ENCODE measurements at regions not wholly inside any gene's neighbourhood (a gene's known extent, or its start where the extent isn't known, plus 50 kb on each side); places are given as distances from the start of the nearest gene placed in this dataset.

DNA sequence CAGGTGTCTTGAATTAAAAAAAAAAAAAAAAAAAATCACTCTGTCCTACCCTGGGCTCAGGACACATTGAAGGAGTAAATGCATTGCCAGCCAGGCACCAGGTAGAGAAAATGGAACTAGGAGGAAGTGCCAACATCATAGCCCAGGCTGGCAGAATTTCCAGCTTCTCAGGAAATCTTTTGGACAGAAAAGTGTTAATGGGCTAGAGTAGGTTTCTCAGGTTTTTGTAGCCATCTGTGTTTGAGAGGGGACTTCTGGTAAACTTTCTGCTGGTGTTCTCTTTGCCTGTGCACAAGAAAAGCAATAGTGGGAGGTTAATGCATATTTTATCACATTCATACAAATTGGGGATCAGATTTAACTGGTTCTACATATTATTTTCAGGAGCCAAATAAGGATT is 678.3 kb upstream of the NRSN1 start:
- TF ChIP-seq FOS (IDR thresholded peaks at IDR 0.05; ENCODE audit: low read depth, low read length) (no peak), RFX5 (IDR thresholded peaks at IDR 0.05; ENCODE audit: low read depth, low read length) (no peak), CTCF (conservative IDR thresholded peaks at IDR 0.05; ENCODE audit: low read depth, low read length) (no peak)
- H3K4me3 ChIP-seq (ENCODE audit: insufficient read depth, low read depth, low read length), result no peak overlapping the region
- H4K5ac ChIP-seq (ENCODE audit: low read depth, low read length), result no peak overlapping the region
- BruUV-seq (replicated peaks), result no TSS peak
- intact Hi-C loops (cut with micrococcal nuclease) (loop anchor here (2.0 to 10.0 kb wide), 9 partner anchors 273 to 1851 kb away; no protein-coding TSS in a partner anchor), dilution Hi-C loops (cut with HindIII; ENCODE audit: low sequenced_read_pairs, unreplicated experiment) (no loop called here), in situ Hi-C loops (cut with MboI; ENCODE audit: low sequenced_read_pairs) (loop anchor here (10.0 to 25.0 kb wide), 2 partner anchors 1510 to 1863 kb away; no protein-coding TSS in a partner anchor)
- DNase-seq (no peak), ATAC-seq (ENCODE audit: low read depth) (no peak)
- H2AFZ ChIP-seq (replicated peaks; ENCODE audit: low read length, poor library complexity), result no peak overlapping the region
- H3K9ac ChIP-seq (ENCODE audit: low read depth, low read length), result no peak overlapping the region
- no peak overlapping the region for H2BK15ac ChIP-seq (ENCODE audit: low read depth, low read length)
- H3K4me2 ChIP-seq (ENCODE audit: low read depth, low read length), result no peak overlapping the region
- no peak overlapping the region for H3K56ac ChIP-seq (ENCODE audit: extremely low read depth, insufficient read depth, low read length)
- no peak overlapping the region for H2BK20ac ChIP-seq (ENCODE audit: low read depth, low read length)
- H2AK9ac ChIP-seq (replicated peaks; ENCODE audit: low read depth, low read length, poor library complexity), result no peak overlapping the region
- H3K14ac ChIP-seq (replicated peaks; ENCODE audit: low read depth, low read length), result no peak overlapping the region
- H3K79me1 ChIP-seq (ENCODE audit: low read depth in 1 of 2, low read length in 2 of 2), result no peaks in the 10 kb centered on the region
- H3K9me1 ChIP-seq (ENCODE audit: insufficient read depth, low read length), result no peaks in the 10 kb centered on the region
- no peak overlapping the region for H2BK5ac ChIP-seq (ENCODE audit: low read depth, low read length, poor library complexity, severe bottlenecking)
- H3K9me3 ChIP-seq (ENCODE audit: control insufficient read depth, insufficient read depth, low read length), result no peaks in the 10 kb centered on the region
- H4K91ac ChIP-seq (ENCODE audit: insufficient read depth, low read depth, low read length), result no peak overlapping the region
- POLR2A ChIA-PET (ENCODE audit: unreplicated experiment), result no interaction called here
- H3K27me3 ChIP-seq (ENCODE audit: control insufficient read depth, insufficient read depth, low read length), result no peaks in the 10 kb centered on the region
- no peak overlapping the region for H3K23ac ChIP-seq (ENCODE audit: low read depth, low read length)
- H3K36me3 ChIP-seq (ENCODE audit: control insufficient read depth, insufficient read depth, low read length), result no peaks in the 10 kb centered on the region
- no peak overlapping the region for H3K4ac ChIP-seq (ENCODE audit: low read depth, low read length)
- no peak overlapping the region for H4K8ac ChIP-seq (ENCODE audit: low read depth in 2 of 2, low read length in 2 of 2)
- H3K27ac ChIP-seq (ENCODE audit: insufficient read depth, low read length), result no peak overlapping the region
- no peak overlapping the region for H2AK5ac ChIP-seq (ENCODE audit: low read depth, low read length)
- no peaks in the 10 kb centered on the region for H4K20me1 ChIP-seq (ENCODE audit: insufficient read depth, low read length)
- no peaks in the 10 kb centered on the region for H3K4me1 ChIP-seq (ENCODE audit: control insufficient read depth, insufficient read depth, low read length)
- H2BK120ac ChIP-seq (ENCODE audit: low read depth, low read length), result no peak overlapping the region
- CTCF ChIA-PET, result interaction anchor here (0.6 to 1.1 kb wide), 5 partner anchors 37 to 1453 kb away, joined by 3 to 7 read pairs (median 5); no protein-coding TSS in a partner anchor
- no peak overlapping the region for H3K18ac ChIP-seq (ENCODE audit: low read depth, low read length)
